HepG2 (cell line): ENCODE measurements at regions not wholly inside any gene's neighbourhood (a gene's known extent, or its start where the extent isn't known, plus 50 kb on each side); places are given as distances from the start of the nearest gene placed in this dataset.

Experiments used
- CBX1 ChIP-seq: IDR thresholded peaks from one replicate; pipeline ENCODE4 v1.6.1; 2016; ENCODE audit warnings: antibody characterized with exemption, low read depth
- CTCF ChIP-seq: sonication (generic); formaldehyde crosslinking; IDR thresholded peaks from 2 replicates; pipeline ENCODE4 v1.5.0; 2020; ENCODE audit warnings: mild to moderate bottlenecking, missing genetic modification reagents, moderate library complexity
- E2F2 ChIP-seq: sonication (generic); formaldehyde crosslinking; IDR thresholded peaks from 2 replicates; pipeline ENCODE4 v1.4.0; 2020; ENCODE audit warnings: missing genetic modification reagents, borderline replicate concordance
- FOXK1 ChIP-seq: sonication (generic); formaldehyde crosslinking; IDR thresholded peaks from 2 replicates; pipeline ENCODE4 v1.4.0; 2020; ENCODE audit warnings: low read depth, missing genetic modification reagents, borderline replicate concordance
- GABPA ChIP-seq, 2 experiments: IDR thresholded peaks; 2 replicates each; pipeline ENCODE4 v1.6.1; 2011 to 2016; ENCODE audit warnings: low read depth in 2 of 2, low read length in 1 of 2, missing biosample characterization in 1 of 2, missing genetic modification characterization in 1 of 2
- GTF2F1 ChIP-seq: fragments of 150-350 bp; IDR thresholded peaks from 2 replicates; pipeline ENCODE4 v1.6.1; 2014; ENCODE audit warnings: low read length
- MAFF ChIP-seq: IDR thresholded peaks from 2 replicates; pipeline ENCODE4 v1.6.1; 2011; ENCODE audit warnings: low read depth, low read length, improper control_type of control experiment
- NBN ChIP-seq: fragments of 450-650 bp; conservative IDR thresholded peaks from 2 replicates; pipeline ENCODE4 v1.6.1; 2017
- RAD51 ChIP-seq: fragments of 450-650 bp; IDR thresholded peaks from 2 replicates; pipeline ENCODE4 v1.6.1; 2016; ENCODE audit warnings: borderline replicate concordance
- SRF ChIP-seq: IDR thresholded peaks from 2 replicates; pipeline ENCODE4 v1.6.1; 2011; ENCODE audit warnings: mild to moderate bottlenecking, low read depth, low read length, moderate library complexity
- THRA ChIP-seq: sonication (generic); formaldehyde crosslinking; IDR thresholded peaks from 2 replicates; pipeline ENCODE4 v1.4.0; 2020; ENCODE audit warnings: missing genetic modification reagents, borderline replicate concordance
- TRIM22 ChIP-seq: fragments of 450-650 bp; IDR thresholded peaks from 2 replicates; pipeline ENCODE4 v1.6.1; 2017
- ZNF510 ChIP-seq: sonication (generic); formaldehyde crosslinking; IDR thresholded peaks from 2 replicates; pipeline ENCODE4 v1.4.0; 2020; ENCODE audit warnings: low read depth, mild to moderate bottlenecking, missing genetic modification reagents
- ZSCAN5A ChIP-seq: sonication (generic); formaldehyde crosslinking; IDR thresholded peaks from 2 replicates; pipeline ENCODE4 v1.8.0; 2022; ENCODE audit warnings: mild to moderate bottlenecking, missing genetic modification reagents, borderline replicate concordance

DNA sequence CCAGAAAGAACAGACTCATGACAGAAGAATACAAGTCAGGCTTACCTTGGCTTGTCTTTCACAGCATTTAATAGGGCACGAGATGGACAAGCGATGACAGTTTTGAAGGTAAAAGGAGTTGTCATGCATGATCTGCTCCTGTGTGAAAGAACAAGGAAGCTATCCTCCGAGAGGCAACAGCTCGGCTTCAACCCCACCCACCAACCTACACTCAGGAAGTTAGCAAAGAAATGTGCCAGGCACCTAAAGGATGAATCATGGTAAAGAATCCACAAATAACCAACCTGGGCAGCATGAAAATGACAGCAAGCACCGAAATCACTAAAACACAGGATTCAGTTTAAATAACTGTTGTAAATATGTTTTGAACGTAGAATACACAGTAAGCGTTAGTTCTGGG is 700.2 kb downstream of the TYW1 start:
- no peak for TF ChIP-seq SRF
- TF ChIP-seq CBX1: no peak
- TF ChIP-seq FOXK1 (CRISPR knock-in tag): no peak
- no peak for TF ChIP-seq CTCF (CRISPR knock-in tag)
- no peak for TF ChIP-seq RAD51
- TF ChIP-seq ZSCAN5A (CRISPR knock-in tag): no peak
- TF ChIP-seq E2F2 (CRISPR knock-in tag): no peak
- no peak for TF ChIP-seq GABPA (IDR thresholded peaks at IDR 0.05; ENCODE audit: low read depth, low read length)
- TF ChIP-seq GABPA (CRISPR knock-in tag; IDR thresholded peaks at IDR 0.05; ENCODE audit: low read depth): no peak
- TF ChIP-seq ZNF510 (CRISPR knock-in tag): no peak
- TF ChIP-seq MAFF: no peak
- TF ChIP-seq THRA: no peak
- no peak for TF ChIP-seq GTF2F1
- TF ChIP-seq TRIM22: no peak
- TF ChIP-seq NBN: no peak
